H9 (cell line): ENCODE measurements at regions not wholly inside any gene's neighbourhood (a gene's known extent, or its start where the extent isn't known, plus 50 kb on each side); places are given as distances from the start of the nearest gene placed in this dataset.
A peak's percentile ranks its signal among the peaks of the same experiment; 100 is the strongest.

Experiments used
- DNase-seq: peaks from one replicate; pipeline ENCODE4 v3.0.0-alpha.2; 2017
- H2AFZ ChIP-seq: one replicate; pipeline ENCODE4 v1.6.1; 2013; ENCODE audit warnings: mild to moderate bottlenecking, low read length, control low read depth, moderate library complexity
- H2AK5ac ChIP-seq: 2 replicates; pipeline ENCODE4 v1.6.1; 2013; ENCODE audit warnings: low read length, control low read depth, mixed read lengths; ENCODE audit not compliant: insufficient read length
- H2BK120ac ChIP-seq: one replicate; pipeline ENCODE4 v1.6.1; 2013; ENCODE audit warnings: low read depth, mild to moderate bottlenecking, low read length, control low read depth, inconsistent platforms; ENCODE audit not compliant: poor library complexity, severe bottlenecking
- H2BK12ac ChIP-seq: 2 replicates; pipeline ENCODE4 v1.6.1; 2013; ENCODE audit warnings: low read length, control low read depth, mixed read lengths, low read depth; ENCODE audit not compliant: insufficient read length
- H2BK15ac ChIP-seq: 2 replicates; pipeline ENCODE4 v1.6.1; 2013; ENCODE audit warnings: low read depth, low read length, control low read depth
- H2BK20ac ChIP-seq: one replicate; pipeline ENCODE4 v1.6.1; 2013; ENCODE audit warnings: low read depth, mild to moderate bottlenecking, low read length, control low read depth, inconsistent platforms; ENCODE audit not compliant: poor library complexity, severe bottlenecking
- H2BK5ac ChIP-seq: 2 replicates; pipeline ENCODE4 v1.6.1; 2013; ENCODE audit warnings: low read length, control low read depth, mixed read lengths; ENCODE audit not compliant: insufficient read length
- H3K14ac ChIP-seq: 2 replicates; pipeline ENCODE4 v1.6.1; 2013; ENCODE audit warnings: low read length, control low read depth; ENCODE audit not compliant: insufficient read depth
- H3K18ac ChIP-seq: 2 replicates; pipeline ENCODE4 v1.6.1; 2013; ENCODE audit warnings: low read depth, mild to moderate bottlenecking, mixed read lengths, low read length, control low read depth; ENCODE audit not compliant: insufficient read length
- H3K23ac ChIP-seq: 2 replicates; pipeline ENCODE4 v1.6.1; 2013; ENCODE audit warnings: low read length, control low read depth, mixed read lengths, low read depth; ENCODE audit not compliant: insufficient read length
- H3K23me2 ChIP-seq: 2 replicates; pipeline ENCODE4 v1.6.1; 2013; ENCODE audit warnings: low read depth, mild to moderate bottlenecking, mixed read lengths, low read length, control low read depth; ENCODE audit not compliant: insufficient read length, poor library complexity, severe bottlenecking
- H3K27ac ChIP-seq: 2 replicates; pipeline ENCODE4 v1.5.1; 2013; ENCODE audit warnings: low read length, control low read depth, mixed read lengths, low read depth; ENCODE audit not compliant: insufficient read length
- H3K27me3 ChIP-seq: 2 replicates; pipeline ENCODE4 v1.6.1; 2013; ENCODE audit warnings: low read length, control low read depth, inconsistent platforms; ENCODE audit not compliant: insufficient read depth
- H3K4ac ChIP-seq: 2 replicates; pipeline ENCODE4 v1.6.1; 2013; ENCODE audit warnings: low read depth, mild to moderate bottlenecking, control low read depth, inconsistent platforms, low read length, moderate library complexity
- H3K4me1 ChIP-seq: 2 replicates; pipeline ENCODE4 v1.6.1; 2013; ENCODE audit warnings: low read length, control low read depth, inconsistent platforms; ENCODE audit not compliant: insufficient read depth
- H3K4me2 ChIP-seq: 2 replicates; pipeline ENCODE4 v1.6.1; 2013; ENCODE audit warnings: low read length, control low read depth, mixed read lengths; ENCODE audit not compliant: insufficient read length, insufficient read depth
- H3K56ac ChIP-seq: 2 replicates; pipeline ENCODE4 v1.6.1; 2013; ENCODE audit warnings: low read depth, mild to moderate bottlenecking, mixed read lengths, low read length, control low read depth; ENCODE audit not compliant: insufficient read length
- H3K79me1 ChIP-seq: 2 replicates; pipeline ENCODE4 v1.6.1; 2013; ENCODE audit warnings: low read depth, mild to moderate bottlenecking, moderate library complexity, low read length, control low read depth, inconsistent platforms; ENCODE audit not compliant: insufficient read depth, poor library complexity, severe bottlenecking
- H3K79me2 ChIP-seq: 2 replicates; pipeline ENCODE4 v1.6.1; 2013; ENCODE audit warnings: low read length, control low read depth, inconsistent platforms; ENCODE audit not compliant: insufficient read depth
- H3K9ac ChIP-seq: 2 replicates; pipeline ENCODE4 v1.6.1; 2013; ENCODE audit warnings: low read length, control low read depth, mixed read lengths; ENCODE audit not compliant: insufficient read length; ENCODE audit errors: extremely low read depth
- H3K9me3 ChIP-seq: one replicate; pipeline ENCODE4 v1.6.1; 2013; ENCODE audit warnings: low read depth, low read length, inconsistent platforms; ENCODE audit not compliant: control insufficient read depth
- H3T11ph ChIP-seq: one replicate; pipeline ENCODE4 v1.6.1; 2013; ENCODE audit warnings: mild to moderate bottlenecking, low read length, control low read depth, inconsistent platforms
- H4K20me1 ChIP-seq: one replicate; pipeline ENCODE4 v1.6.1; 2013; ENCODE audit not compliant: control insufficient read depth, insufficient read length, insufficient read depth
- H4K5ac ChIP-seq: 2 replicates; pipeline ENCODE4 v1.6.1; 2013; ENCODE audit warnings: low read depth, mild to moderate bottlenecking, mixed read lengths, low read length, control low read depth; ENCODE audit not compliant: insufficient read length
- H4K8ac ChIP-seq: replicated peaks from 2 replicates; pipeline ENCODE4 v1.6.1; 2013; ENCODE audit warnings: low read length, control low read depth, mixed read lengths, low read depth; ENCODE audit not compliant: insufficient read length
- H4K91ac ChIP-seq: 2 replicates; pipeline ENCODE4 v1.6.1; 2013; ENCODE audit warnings: low read depth, mild to moderate bottlenecking, moderate library complexity, mixed read lengths, low read length, control low read depth; ENCODE audit not compliant: insufficient read length
- H3K27ac Mint-ChIP-seq, 3 experiments: 2 replicates in 2 of 3; 3 replicates in 1 of 3; pipeline ENCODE4 v1.8.0; 2020 to 2021; ENCODE audit warnings: mixed read lengths in 3 of 3, mild to moderate bottlenecking in 1 of 3, moderate library complexity in 1 of 3
- H3K27me3 Mint-ChIP-seq: 2 replicates; pipeline ENCODE4 v1.8.0; 2021; ENCODE audit warnings: low read depth, mild to moderate bottlenecking, moderate library complexity, mixed read lengths
- H3K36me3 Mint-ChIP-seq, 3 experiments: 2 replicates in 2 of 3; 3 replicates in 1 of 3; pipeline ENCODE4 v1.8.0; 2020 to 2021; ENCODE audit warnings: low read depth in 3 of 3, mixed read lengths in 3 of 3; ENCODE audit not compliant: insufficient read depth in 1 of 3
- H3K4me1 Mint-ChIP-seq, 2 experiments: 2 replicates each; pipeline ENCODE4 v1.8.0; 2020; ENCODE audit warnings: mixed read lengths in 2 of 2
- H3K4me3 Mint-ChIP-seq, 2 experiments: 2 replicates in 1 of 2; 3 replicates in 1 of 2; pipeline ENCODE4 v1.8.0; 2020 to 2021; ENCODE audit warnings: mild to moderate bottlenecking in 2 of 2, mixed read lengths in 2 of 2, moderate library complexity in 1 of 2
- H3K9me3 Mint-ChIP-seq, 2 experiments: 2 replicates in 1 of 2; 3 replicates in 1 of 2; pipeline ENCODE4 v1.8.0; 2020; ENCODE audit warnings: mild to moderate bottlenecking in 2 of 2, mixed read lengths in 2 of 2, moderate library complexity in 1 of 2
- WGBS: extraction: QIAGEN DNeasy Blood & Tissue Kit; methylation state at CpG from one replicate; pipeline ENCODE4 v1.1.7; 2013; ENCODE audit warnings: missing lambda C conversion rate, low lambda C conversion rate, mixed read lengths; ENCODE audit not compliant: insufficient read length; ENCODE audit errors: extremely low coverage; 5-methylcytosine and 5-hydroxymethylcytosine counted together
- TF ChIP-seq, protein P1 (sequence below): fragments of 200-600 bp; sonication (generic); conservative IDR thresholded peaks from 3 replicates; pipeline ENCODE4 v1.8.0; 2021; ENCODE audit warnings: antibody characterized with exemption, mild to moderate bottlenecking

DNA sequence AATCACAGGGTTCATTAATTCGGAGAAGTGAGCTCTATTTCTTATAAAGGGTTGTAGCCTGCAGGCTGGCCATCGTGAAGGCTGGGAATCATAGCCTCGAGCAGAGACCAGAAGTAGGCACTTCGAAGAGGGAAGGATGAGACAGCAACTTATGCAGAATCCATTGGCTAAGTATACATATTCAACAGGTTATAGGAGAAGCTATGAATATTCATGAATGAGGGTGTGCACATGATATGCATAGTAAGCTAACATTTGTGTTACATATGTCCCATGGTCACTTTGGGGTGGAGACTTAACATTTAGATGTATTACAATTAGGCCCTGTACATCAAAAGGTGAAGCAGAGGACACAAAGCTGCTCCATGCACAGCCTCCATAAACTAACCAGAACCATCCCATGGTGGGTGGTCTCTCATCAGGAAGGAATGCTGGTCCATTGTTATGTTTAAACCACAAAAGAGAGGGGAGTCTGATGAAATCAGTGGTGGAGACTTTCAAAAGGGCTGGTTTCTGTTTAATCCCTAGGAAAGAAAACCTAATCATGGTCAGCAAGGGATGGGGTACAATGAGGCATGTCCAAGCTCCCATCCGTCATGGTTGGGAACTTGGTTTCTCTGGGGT lies 80.8 kb upstream of the FHIT start:
- Histone ChIP-seq H3K18ac (no peak overlapping the region), H3K79me2 (no peaks in the 10 kb centered on the region), H4K20me1 (no peaks in the 10 kb centered on the region), H4K5ac (peak overlapping the region; percentile 8), H3K9me3 (no peaks in the 10 kb centered on the region), H2AFZ (no peak overlapping the region), H3K27me3 (no peaks in the 10 kb centered on the region), H3K27ac (no peak overlapping the region), H3K14ac (no peak overlapping the region), H2BK15ac (no peak overlapping the region), H2AK5ac (no peak overlapping the region), H3K4ac (no peak overlapping the region), H3K9ac (no peak overlapping the region), H3K79me1 (no peaks in the 10 kb centered on the region), H2BK120ac (no peak overlapping the region), H2BK12ac (no peak overlapping the region), H3K56ac (no peak overlapping the region), H3K4me1 (peaks cover 14% of the 10 kb centered on the region; the same call in 1 of the 2 replicates), H4K91ac (peak overlapping the region; percentile 1), H3K23ac (no peak overlapping the region), H2BK20ac (no peak overlapping the region), H4K8ac (no peak overlapping the region), H3K4me2 (peak overlapping the region; percentile 22), H2BK5ac (no peak overlapping the region), H3T11ph (no peak overlapping the region), H3K23me2 (no peaks in the 10 kb centered on the region)
- Mint-ChIP-seq H3K4me1 (peaks cover 35 to 40% of the 10 kb centered on the region in 2 experiments), H3K27ac (peak overlapping the region; percentile 86 to 91 (median 89)), H3K9me3 (peaks cover 12 to 18% of the 10 kb centered on the region in 2 experiments), H3K36me3 (peaks cover 0 to 19% (median 18%) of the 10 kb centered on the region in 3 experiments; a peak in 5 of 7 replicates), H3K27me3 (no peaks in the 10 kb centered on the region), H3K4me3 (no peak overlapping the region)
- DNase-seq = peak; percentile 38
- WGBS = no CpG with 5 or more reads among the region's 5 CpGs
- TF ChIP-seq, protein P1, sequence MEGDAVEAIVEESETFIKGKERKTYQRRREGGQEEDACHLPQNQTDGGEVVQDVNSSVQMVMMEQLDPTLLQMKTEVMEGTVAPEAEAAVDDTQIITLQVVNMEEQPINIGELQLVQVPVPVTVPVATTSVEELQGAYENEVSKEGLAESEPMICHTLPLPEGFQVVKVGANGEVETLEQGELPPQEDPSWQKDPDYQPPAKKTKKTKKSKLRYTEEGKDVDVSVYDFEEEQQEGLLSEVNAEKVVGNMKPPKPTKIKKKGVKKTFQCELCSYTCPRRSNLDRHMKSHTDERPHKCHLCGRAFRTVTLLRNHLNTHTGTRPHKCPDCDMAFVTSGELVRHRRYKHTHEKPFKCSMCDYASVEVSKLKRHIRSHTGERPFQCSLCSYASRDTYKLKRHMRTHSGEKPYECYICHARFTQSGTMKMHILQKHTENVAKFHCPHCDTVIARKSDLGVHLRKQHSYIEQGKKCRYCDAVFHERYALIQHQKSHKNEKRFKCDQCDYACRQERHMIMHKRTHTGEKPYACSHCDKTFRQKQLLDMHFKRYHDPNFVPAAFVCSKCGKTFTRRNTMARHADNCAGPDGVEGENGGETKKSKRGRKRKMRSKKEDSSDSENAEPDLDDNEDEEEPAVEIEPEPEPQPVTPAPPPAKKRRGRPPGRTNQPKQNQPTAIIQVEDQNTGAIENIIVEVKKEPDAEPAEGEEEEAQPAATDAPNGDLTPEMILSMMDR = no peak
